Left renal cortex interstitium (tissue), 4 donors: ENCODE measurements at regions not wholly inside any gene's neighbourhood (a gene's known extent, or its start where the extent isn't known, plus 50 kb on each side); places are given as distances from the start of the nearest gene placed in this dataset.
A peak's percentile ranks its signal among the peaks of the same experiment; 100 is the strongest.

Experiments
- DNase-seq, 4 donors: peaks; one replicate each; pipeline ENCODE4 v3.0.0-alpha.2; 2013; ENCODE audit warnings: low read depth in 4 of 4, low spot score in 2 of 4, missing footprints in 1 of 4

DNA sequence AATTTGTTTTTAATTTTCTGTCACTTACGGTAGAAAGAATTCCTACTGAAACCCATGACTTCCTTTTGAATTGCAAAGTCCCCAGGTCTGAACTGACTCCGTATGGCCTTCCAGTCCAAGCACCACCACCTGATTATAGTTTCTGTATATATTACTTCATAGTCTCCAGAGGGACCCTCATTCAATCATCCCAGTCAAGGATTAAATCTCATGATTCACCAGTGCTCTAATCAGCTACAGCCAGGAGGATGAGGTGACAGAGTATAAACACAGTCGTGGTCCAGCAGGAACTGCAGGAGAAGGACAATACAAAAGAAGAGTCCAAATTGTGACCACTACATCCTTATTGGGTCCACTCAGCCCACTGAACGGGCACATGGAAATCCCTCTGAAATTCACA lies 418.9 kb upstream of the C16orf82 start:
- no peak for DNase-seq

DNA sequence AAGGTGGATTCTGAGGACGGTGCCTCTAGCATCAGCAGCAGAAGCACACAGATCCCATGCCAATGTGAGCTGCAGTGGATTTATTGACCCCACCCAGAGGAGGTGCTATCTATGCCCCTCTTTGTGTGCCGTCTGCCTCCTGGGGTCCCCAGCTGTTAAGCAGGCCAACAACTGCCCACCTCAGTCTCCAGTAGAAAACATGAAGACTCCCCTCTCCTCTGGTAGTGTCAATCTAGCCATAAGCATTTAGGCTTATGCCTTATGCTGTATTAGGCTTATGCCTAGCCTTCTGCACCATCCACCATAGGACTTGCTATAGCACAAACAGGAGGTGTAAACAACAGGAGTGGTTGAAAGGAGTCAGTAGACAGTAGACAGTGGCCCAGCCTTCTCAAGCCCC lies 417.9 kb upstream of the C16orf82 start:
- no peak for DNase-seq

GRCh38 chr16:26649381-26650045 lies 417.2 kb upstream of the C16orf82 start:
- no peak for DNase-seq

GRCh38 chr16:26651464-26651863 lies 415.3 kb upstream of the C16orf82 start:
- no peak for DNase-seq

DNA sequence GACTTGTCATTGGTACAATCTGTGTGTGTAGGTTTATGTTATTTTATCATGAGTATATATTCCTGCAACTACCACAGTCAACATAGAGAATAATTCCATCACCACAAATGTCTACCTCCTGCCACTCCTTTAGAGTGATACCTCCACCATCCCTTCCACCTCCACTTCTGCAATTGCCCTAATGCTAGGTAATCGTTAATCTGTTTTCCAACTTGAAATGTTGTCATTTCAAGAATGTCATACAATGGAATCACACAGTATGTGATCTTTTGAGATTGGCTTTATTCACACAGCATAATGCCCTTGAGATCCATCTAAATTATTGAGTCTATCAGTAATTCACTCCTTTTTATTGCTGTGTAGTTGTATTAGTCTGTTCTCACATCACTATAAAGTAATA lies 414.8 kb upstream of the C16orf82 start:
- no peak for DNase-seq

DNA sequence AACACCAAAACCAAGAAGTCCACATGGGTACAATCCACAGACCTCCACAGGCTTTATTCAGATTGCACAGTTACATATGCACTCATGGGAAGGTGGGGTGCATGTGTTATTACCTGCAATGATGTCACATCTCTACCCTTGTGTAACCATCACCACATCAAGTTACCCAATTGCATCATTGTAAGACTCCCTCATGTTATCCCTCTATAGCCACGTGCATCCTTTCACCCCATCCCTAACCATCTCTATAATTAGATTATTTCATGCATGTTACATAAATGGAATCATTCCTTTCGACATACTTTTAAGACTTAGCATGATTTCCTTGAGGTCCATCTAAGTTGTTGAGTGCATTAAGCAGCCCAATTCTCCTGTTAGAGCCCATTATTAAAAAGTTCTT lies 408.2 kb upstream of the C16orf82 start:
- no peak for DNase-seq

GRCh38 chr16:26658915-26659314 lies 407.8 kb upstream of the C16orf82 start:
- DNase-seq: no peak

GRCh38 chr16:26664086-26664485 lies 402.6 kb upstream of the C16orf82 start:
- no peak for DNase-seq

- no peak for DNase-seq
These were observed 401.4 kb upstream of the C16orf82 start for GRCh38 chr16:26665166-26665939.

DNA sequence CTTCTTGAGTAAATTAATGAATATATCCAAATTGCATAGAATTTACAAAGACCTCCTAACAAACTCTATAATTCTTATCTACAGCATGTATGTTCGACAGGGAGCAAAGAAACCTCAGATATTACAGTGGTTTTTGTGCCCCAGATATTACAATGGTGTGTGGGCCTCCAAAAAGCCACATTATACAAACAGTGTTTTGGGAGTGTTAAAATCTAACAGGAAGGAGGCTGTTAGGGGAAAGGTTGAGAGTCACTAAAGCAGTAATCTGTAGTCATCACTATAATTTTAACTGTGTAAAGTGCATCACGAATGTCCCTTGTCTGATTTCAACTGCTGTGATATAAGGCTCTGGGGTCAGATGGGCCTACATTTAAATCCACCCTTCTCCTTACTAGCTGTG lies 400.2 kb upstream of the C16orf82 start:
- no peak for DNase-seq

DNA sequence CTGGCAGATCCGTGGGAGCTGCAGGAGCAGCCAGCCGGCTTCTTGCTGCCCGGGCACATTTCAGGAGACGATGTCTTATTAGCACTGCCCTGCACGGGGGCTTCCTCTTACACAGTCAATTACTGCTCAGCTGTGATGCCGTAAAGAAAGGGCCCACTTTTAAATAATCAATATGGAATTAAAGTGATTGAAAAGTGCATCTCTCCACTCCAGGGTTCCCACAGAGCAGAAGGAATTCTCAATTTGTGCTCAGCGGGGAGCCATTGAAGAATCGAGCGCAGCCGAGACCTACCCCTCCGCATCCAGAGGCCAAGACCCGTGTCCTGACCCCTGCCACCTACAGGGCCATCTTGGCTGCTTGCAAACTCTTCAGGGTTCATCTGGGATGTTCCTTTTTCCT lies 399.4 kb upstream of the C16orf82 start:
- DNase-seq: no peak

- DNase-seq: no peak
These were observed 398.7 kb upstream of the C16orf82 start for GRCh38 chr16:26668026-26668425.

DNA sequence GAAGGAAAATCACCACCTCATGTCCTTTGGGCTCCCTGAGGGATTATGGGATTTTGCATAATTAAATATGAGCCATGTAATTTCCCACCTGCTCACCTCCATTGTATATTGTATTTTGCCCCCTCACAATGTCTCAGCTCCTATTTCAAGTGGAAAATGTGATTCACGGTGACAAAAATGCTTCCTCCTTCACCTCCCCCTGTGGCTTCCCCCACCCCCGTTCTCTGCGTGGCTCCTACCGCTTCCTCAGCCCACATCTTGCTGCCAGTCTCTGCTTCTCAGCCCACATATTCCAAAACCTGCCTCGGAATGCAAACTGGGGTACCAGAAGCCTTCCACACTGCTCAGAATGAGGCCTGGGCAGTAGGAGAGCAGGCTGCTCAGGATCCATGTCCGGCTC lies 394.5 kb upstream of the C16orf82 start:
- DNase-seq: no peak

DNA sequence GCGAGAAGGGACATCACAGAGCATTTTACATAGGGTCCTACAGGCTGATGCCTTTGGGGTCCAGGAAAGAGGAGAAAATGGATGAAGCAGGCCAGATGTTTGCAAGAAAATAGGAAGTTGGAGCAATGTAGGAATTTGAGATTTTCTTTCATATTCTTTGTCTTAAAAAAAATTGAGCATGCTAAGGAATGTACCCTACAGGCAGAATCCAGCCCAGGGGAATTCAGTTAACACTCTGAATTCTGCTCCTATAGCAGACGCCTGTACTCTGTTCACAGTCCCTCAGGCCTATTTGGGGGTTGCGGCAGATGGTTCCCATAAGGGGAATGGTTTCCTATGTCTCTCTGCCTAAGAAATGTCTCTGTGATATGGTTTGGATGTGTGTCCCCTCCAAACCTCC lies 393.7 kb upstream of the C16orf82 start:
- no peak for DNase-seq

GRCh38 chr16:26680671-26681070 lies 386.1 kb upstream of the C16orf82 start:
- DNase-seq: no peak

GRCh38 chr16:26688105-26688504 lies 378.6 kb upstream of the C16orf82 start:
- DNase-seq: no peak

- no peak for DNase-seq
These were observed 378.0 kb upstream of the C16orf82 start for GRCh38 chr16:26688699-26689098.

- DNase-seq: no peak
These were observed 374.1 kb upstream of the C16orf82 start for GRCh38 chr16:26692658-26693057.

- peak in 1 of 4 donors; percentile 21 for DNase-seq
These were observed 368.9 kb upstream of the C16orf82 start for GRCh38 chr16:26697807-26698206.

DNA sequence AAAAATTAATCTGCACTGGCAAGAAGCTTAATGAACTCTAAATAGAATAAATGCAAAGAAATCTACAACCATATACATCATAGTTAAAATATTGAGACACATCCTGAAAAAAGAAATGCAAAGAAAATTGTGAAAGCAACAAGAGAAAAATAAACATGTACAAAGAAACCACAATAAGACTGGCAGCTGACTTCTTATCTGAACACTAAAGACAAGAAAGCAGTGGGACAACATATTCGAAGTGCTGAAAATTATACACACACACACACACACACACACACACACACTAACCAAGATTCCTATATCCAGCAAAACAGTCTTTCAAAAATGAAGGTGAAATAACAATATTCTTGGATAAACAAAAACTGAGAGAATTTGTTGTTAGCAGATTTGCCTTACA lies 366.5 kb upstream of the C16orf82 start:
- no peak for DNase-seq

- DNase-seq: no peak
These were observed 365.4 kb upstream of the C16orf82 start for GRCh38 chr16:26701243-26701886.

DNA sequence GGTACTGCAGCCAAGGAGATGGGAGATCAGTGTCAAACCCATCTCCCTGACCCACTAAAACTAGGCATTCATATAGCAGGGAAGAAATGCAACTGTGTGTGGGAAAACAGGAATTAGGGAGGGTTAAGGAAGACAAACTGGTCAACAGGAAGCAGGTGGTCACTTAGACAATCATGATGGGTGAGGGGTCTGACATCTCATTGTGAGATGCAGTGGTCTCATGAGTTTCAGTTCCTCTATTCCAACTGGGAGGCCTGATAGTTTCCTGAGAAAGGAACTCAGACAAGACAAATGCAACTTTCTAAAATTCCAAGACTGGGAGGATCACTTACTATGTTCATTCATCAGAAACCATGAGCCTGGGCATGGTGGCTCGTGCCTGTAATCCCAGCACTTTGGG lies 361.4 kb upstream of the C16orf82 start:
- no peak for DNase-seq
